HEK293 (cell line): ENCODE measurements at regions not wholly inside any gene's neighbourhood (a gene's known extent, or its start where the extent isn't known, plus 50 kb on each side); places are given as distances from the start of the nearest gene placed in this dataset.

Experiments
- CTCF ChIA-PET: fragments of 350-600 bp; formaldehyde crosslinking; extraction: SDS; loops from one replicate; lab custom pipeline; 2021; ENCODE audit warnings: antibody characterized with exemption; lab: Yijun Ruan, JAX
- POLR2A ChIA-PET: fragments of 300-600 bp; formaldehyde crosslinking; extraction: SDS; loops from one replicate; lab custom pipeline; 2020; ENCODE audit warnings: antibody characterized with exemption, inconsistent platforms; lab: Yijun Ruan, JAX
- H3K27ac ChIP-seq: fragments of 200-500 bp; sonication (Bioruptor generic); 2 replicates; pipeline ENCODE4 v1.5.1; 2014; ENCODE audit warnings: low read depth, low read length, control low read depth, inconsistent platforms; ENCODE audit errors: extremely low read depth
- H3K36me3 ChIP-seq, 2 experiments: fragments of 200-500 bp in 1 of 2; sonication (Bioruptor generic) in 1 of 2; 1 replicate in 1 of 2; 2 replicates in 1 of 2; pipeline ENCODE4 v1.5.1; 2014 to 2017; ENCODE audit warnings: inconsistent platforms in 2 of 2, low read length in 2 of 2; ENCODE audit not compliant: control insufficient read depth in 2 of 2, insufficient read depth in 1 of 2
- H3K4me1 ChIP-seq: fragments of 200-500 bp; sonication (Bioruptor generic); 2 replicates; pipeline ENCODE4 v1.5.1; 2014; ENCODE audit warnings: mild to moderate bottlenecking, low read length, inconsistent platforms; ENCODE audit not compliant: control insufficient read depth, insufficient read depth
- H3K4me3 ChIP-seq: 2 replicates; pipeline ENCODE4 v1.5.1; 2011; ENCODE audit warnings: low read depth, mild to moderate bottlenecking, control low read depth, low read length, moderate library complexity
- H3K9me3 ChIP-seq: fragments of 200-500 bp; sonication (Bioruptor generic); 2 replicates; pipeline ENCODE4 v1.5.1; 2014; ENCODE audit warnings: low read depth, low read length, inconsistent platforms; ENCODE audit not compliant: control insufficient read depth, insufficient read depth
- EGR2 ChIP-seq: fragments of 450-650 bp; formaldehyde crosslinking; IDR thresholded peaks from 2 replicates; pipeline ENCODE4 v1.5.1; 2016; ENCODE audit warnings: low read depth, missing biosample characterization, missing genetic modification characterization
- GFI1B ChIP-seq: fragments of 450-650 bp; formaldehyde crosslinking; IDR thresholded peaks from 2 replicates; pipeline ENCODE4 v1.5.1; 2016; ENCODE audit warnings: missing biosample characterization, missing genetic modification characterization
- GLIS1 ChIP-seq: fragments of 450-650 bp; formaldehyde crosslinking; IDR thresholded peaks from 2 replicates; pipeline ENCODE4 v1.5.1; 2016; ENCODE audit warnings: missing biosample characterization, missing genetic modification characterization
- IKZF3 ChIP-seq: fragments of 450-650 bp; IDR thresholded peaks from 2 replicates; pipeline ENCODE4 v1.5.0; 2018; ENCODE audit warnings: missing biosample characterization, mild to moderate bottlenecking, missing genetic modification characterization, moderate library complexity
- OSR2 ChIP-seq: fragments of 450-650 bp; formaldehyde crosslinking; IDR thresholded peaks from 2 replicates; pipeline ENCODE4 v1.5.1; 2016; ENCODE audit warnings: missing biosample characterization, missing genetic modification characterization
- PRDM1 ChIP-seq: fragments of 450-650 bp; formaldehyde crosslinking; IDR thresholded peaks from 2 replicates; pipeline ENCODE4; 2016; ENCODE audit warnings: missing biosample characterization, missing genetic modification characterization
- SCRT1 ChIP-seq: fragments of 450-650 bp; formaldehyde crosslinking; IDR thresholded peaks from 2 replicates; pipeline ENCODE4 v1.5.1; 2016; ENCODE audit warnings: missing biosample characterization, missing genetic modification characterization, borderline replicate concordance
- ZFP41 ChIP-seq: fragments of 450-650 bp; formaldehyde crosslinking; IDR thresholded peaks from 2 replicates; pipeline ENCODE4 v1.5.1; 2016; ENCODE audit warnings: missing biosample characterization, missing genetic modification characterization, borderline replicate concordance
- ZNF10 ChIP-seq: fragments of 450-650 bp; formaldehyde crosslinking; IDR thresholded peaks from 2 replicates; pipeline ENCODE4 v1.5.1; 2017; ENCODE audit warnings: missing biosample characterization, missing genetic modification characterization
- ZNF132 ChIP-seq: fragments of 450-650 bp; formaldehyde crosslinking; IDR thresholded peaks from 2 replicates; pipeline ENCODE4 v1.5.1; 2017; ENCODE audit warnings: missing biosample characterization, missing genetic modification characterization, borderline replicate concordance
- ZNF133 ChIP-seq: fragments of 450-650 bp; formaldehyde crosslinking; IDR thresholded peaks from 2 replicates; pipeline ENCODE4 v1.5.1; 2016; ENCODE audit warnings: missing biosample characterization, missing genetic modification characterization
- ZNF184 ChIP-seq: fragments of 450-650 bp; IDR thresholded peaks from 2 replicates; pipeline ENCODE4 v1.5.1; 2018; ENCODE audit warnings: missing biosample characterization, mild to moderate bottlenecking, missing genetic modification characterization
- ZNF2 ChIP-seq: fragments of 450-650 bp; formaldehyde crosslinking; IDR thresholded peaks from 2 replicates; pipeline ENCODE4 v1.5.1; 2016; ENCODE audit warnings: missing biosample characterization, missing genetic modification characterization
- ZNF211 ChIP-seq: fragments of 450-650 bp; formaldehyde crosslinking; IDR thresholded peaks from 2 replicates; pipeline ENCODE4 v1.5.1; 2016; ENCODE audit warnings: low read depth, missing biosample characterization, missing genetic modification characterization
- ZNF26 ChIP-seq: fragments of 450-650 bp; formaldehyde crosslinking; IDR thresholded peaks from 2 replicates; pipeline ENCODE4 v1.5.1; 2016; ENCODE audit warnings: missing biosample characterization, missing genetic modification characterization
- ZNF292 ChIP-seq: fragments of 450-650 bp; formaldehyde crosslinking; IDR thresholded peaks from 2 replicates; pipeline ENCODE4 v1.5.1; 2016; ENCODE audit warnings: low read depth, missing biosample characterization, missing genetic modification characterization, borderline replicate concordance
- ZNF354C ChIP-seq: fragments of 450-650 bp; formaldehyde crosslinking; IDR thresholded peaks from 2 replicates; pipeline ENCODE4 v1.5.1; 2016; ENCODE audit warnings: missing biosample characterization, missing genetic modification characterization, low read depth, borderline replicate concordance
- ZNF549 ChIP-seq: fragments of 450-650 bp; IDR thresholded peaks from 2 replicates; pipeline ENCODE4 v1.5.1; 2018; ENCODE audit warnings: missing biosample characterization, missing genetic modification characterization, mild to moderate bottlenecking, inconsistent platforms, moderate library complexity
- ZNF610 ChIP-seq: fragments of 450-650 bp; formaldehyde crosslinking; IDR thresholded peaks from 2 replicates; pipeline ENCODE4 v1.5.1; 2016; ENCODE audit warnings: missing biosample characterization, missing genetic modification characterization, borderline replicate concordance
- ZNF621 ChIP-seq: fragments of 450-650 bp; formaldehyde crosslinking; IDR thresholded peaks from 2 replicates; pipeline ENCODE4 v1.5.1; 2017; ENCODE audit warnings: missing biosample characterization, missing genetic modification characterization
- ZNF76 ChIP-seq: fragments of 450-650 bp; formaldehyde crosslinking; IDR thresholded peaks from 2 replicates; pipeline ENCODE4; 2016; ENCODE audit warnings: low read depth, missing biosample characterization, missing genetic modification characterization, borderline replicate concordance
- ZNF768 ChIP-seq: fragments of 450-650 bp; formaldehyde crosslinking; IDR thresholded peaks from 2 replicates; pipeline ENCODE4 v1.5.1; 2018; ENCODE audit warnings: missing biosample characterization, mild to moderate bottlenecking, missing genetic modification characterization
- ZNF830 ChIP-seq: fragments of 450-650 bp; IDR thresholded peaks from 2 replicates; pipeline ENCODE4 v1.5.0; 2018; ENCODE audit warnings: missing biosample characterization, missing genetic modification characterization, low read depth, mild to moderate bottlenecking, moderate library complexity
- ZNF837 ChIP-seq: fragments of 450-650 bp; formaldehyde crosslinking; IDR thresholded peaks from 2 replicates; pipeline ENCODE4 v1.5.1; 2016; ENCODE audit warnings: missing biosample characterization, missing genetic modification characterization
- ZSCAN4 ChIP-seq: fragments of 450-650 bp; formaldehyde crosslinking; IDR thresholded peaks from 2 replicates; pipeline ENCODE4 v1.5.1; 2017; ENCODE audit warnings: missing biosample characterization, missing genetic modification characterization
- TF ChIP-seq, protein P1 (sequence below): fragments of 450-650 bp; formaldehyde crosslinking; IDR thresholded peaks from 2 replicates; pipeline ENCODE4 v1.5.1; 2016; ENCODE audit warnings: missing biosample characterization, missing genetic modification characterization, borderline replicate concordance
- TF ChIP-seq, protein P2 (sequence below): fragments of 450-650 bp; formaldehyde crosslinking; IDR thresholded peaks from 2 replicates; pipeline ENCODE4 v1.5.1; 2016; ENCODE audit warnings: missing biosample characterization, missing genetic modification characterization

- Histone ChIP-seq H3K36me3 (no peaks in the 10 kb centered on the region), H3K4me1 (no peaks in the 10 kb centered on the region), H3K4me3 (no peak overlapping the region), H3K9me3 (no peaks in the 10 kb centered on the region), H3K27ac (no peak overlapping the region)
- TF ChIP-seq ZFP41 (tag by site-specific recombination) (no peak), ZNF132 (tag by site-specific recombination) (no peak), ZNF610 (tag by site-specific recombination) (no peak), ZNF768 (no peak), ZNF2 (tag by site-specific recombination) (no peak), ZNF621 (no peak), ZNF184 (tag by site-specific recombination) (no peak), EGR2 (no peak), IKZF3 (tag by site-specific recombination) (no peak), ZNF292 (no peak), ZNF76 (no peak), ZNF837 (tag by site-specific recombination) (no peak), GFI1B (tag by site-specific recombination) (no peak), ZSCAN4 (tag by site-specific recombination) (no peak), SCRT1 (tag by site-specific recombination) (no peak)
- TF ChIP-seq, protein P1, sequence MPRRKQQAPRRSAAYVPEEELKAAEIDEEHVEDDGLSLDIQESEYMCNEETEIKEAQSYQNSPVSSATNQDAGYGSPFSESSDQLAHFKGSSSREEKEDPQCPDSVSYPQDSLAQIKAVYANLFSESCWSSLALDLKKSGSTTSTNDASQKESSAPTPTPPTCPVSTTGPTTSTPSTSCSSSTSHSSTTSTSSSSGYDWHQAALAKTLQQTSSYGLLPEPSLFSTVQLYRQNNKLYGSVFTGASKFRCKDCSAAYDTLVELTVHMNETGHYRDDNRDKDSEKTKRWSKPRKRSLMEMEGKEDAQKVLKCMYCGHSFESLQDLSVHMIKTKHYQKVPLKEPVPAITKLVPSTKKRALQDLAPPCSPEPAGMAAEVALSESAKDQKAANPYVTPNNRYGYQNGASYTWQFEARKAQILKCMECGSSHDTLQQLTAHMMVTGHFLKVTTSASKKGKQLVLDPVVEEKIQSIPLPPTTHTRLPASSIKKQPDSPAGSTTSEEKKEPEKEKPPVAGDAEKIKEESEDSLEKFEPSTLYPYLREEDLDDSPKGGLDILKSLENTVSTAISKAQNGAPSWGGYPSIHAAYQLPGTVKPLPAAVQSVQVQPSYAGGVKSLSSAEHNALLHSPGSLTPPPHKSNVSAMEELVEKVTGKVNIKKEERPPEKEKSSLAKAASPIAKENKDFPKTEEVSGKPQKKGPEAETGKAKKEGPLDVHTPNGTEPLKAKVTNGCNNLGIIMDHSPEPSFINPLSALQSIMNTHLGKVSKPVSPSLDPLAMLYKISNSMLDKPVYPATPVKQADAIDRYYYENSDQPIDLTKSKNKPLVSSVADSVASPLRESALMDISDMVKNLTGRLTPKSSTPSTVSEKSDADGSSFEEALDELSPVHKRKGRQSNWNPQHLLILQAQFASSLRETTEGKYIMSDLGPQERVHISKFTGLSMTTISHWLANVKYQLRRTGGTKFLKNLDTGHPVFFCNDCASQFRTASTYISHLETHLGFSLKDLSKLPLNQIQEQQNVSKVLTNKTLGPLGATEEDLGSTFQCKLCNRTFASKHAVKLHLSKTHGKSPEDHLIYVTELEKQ = no peak
- POLR2A ChIA-PET = no interaction called here
- CTCF ChIA-PET = no interaction called here
These were observed 85.3 kb upstream of the CRBN start for GRCh38 chr3:3264796-3265195.

- no peak overlapping the region for H3K27ac ChIP-seq
- H3K4me3 ChIP-seq = no peak overlapping the region
- no peaks in the 10 kb centered on the region for H3K9me3 ChIP-seq
- POLR2A ChIA-PET = no interaction called here
- H3K36me3 ChIP-seq = no peaks in the 10 kb centered on the region
- no peaks in the 10 kb centered on the region for H3K4me1 ChIP-seq
- CTCF ChIA-PET = interaction anchor here (0.6 kb wide), 1 partner anchor 55 kb away, joined by 3 read pairs; no protein-coding TSS in a partner anchor
- no peak for TF ChIP-seq ZNF211 (tag by site-specific recombination)
- no peak for TF ChIP-seq PRDM1 (tag by site-specific recombination)
- no peak for TF ChIP-seq ZNF2 (tag by site-specific recombination)
- no peak for TF ChIP-seq ZNF26 (tag by site-specific recombination)
- TF ChIP-seq, protein P1 = no peak
- TF ChIP-seq ZNF549 (tag by site-specific recombination) = no peak
- TF ChIP-seq ZNF133 (tag by site-specific recombination) = no peak
- TF ChIP-seq ZNF10 (tag by site-specific recombination) = no peak
- no peak for TF ChIP-seq GLIS1
- no peak for TF ChIP-seq ZNF354C
- TF ChIP-seq OSR2 (tag by site-specific recombination) = no peak
- TF ChIP-seq ZNF830 = no peak
- TF ChIP-seq, protein P2, sequence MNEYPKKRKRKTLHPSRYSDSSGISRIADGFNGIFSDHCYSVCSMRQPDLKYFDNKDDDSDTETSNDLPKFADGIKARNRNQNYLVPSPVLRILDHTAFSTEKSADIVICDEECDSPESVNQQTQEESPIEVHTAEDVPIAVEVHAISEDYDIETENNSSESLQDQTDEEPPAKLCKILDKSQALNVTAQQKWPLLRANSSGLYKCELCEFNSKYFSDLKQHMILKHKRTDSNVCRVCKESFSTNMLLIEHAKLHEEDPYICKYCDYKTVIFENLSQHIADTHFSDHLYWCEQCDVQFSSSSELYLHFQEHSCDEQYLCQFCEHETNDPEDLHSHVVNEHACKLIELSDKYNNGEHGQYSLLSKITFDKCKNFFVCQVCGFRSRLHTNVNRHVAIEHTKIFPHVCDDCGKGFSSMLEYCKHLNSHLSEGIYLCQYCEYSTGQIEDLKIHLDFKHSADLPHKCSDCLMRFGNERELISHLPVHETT (tag by site-specific recombination) = no peak
These were observed 81.4 kb upstream of the CRBN start for GRCh38 chr3:3260870-3261269.
